HepG2 (cell line): ENCODE measurements at regions not wholly inside any gene's neighbourhood (a gene's known extent, or its start where the extent isn't known, plus 50 kb on each side); places are given as distances from the start of the nearest gene placed in this dataset.

Source experiments
- ATAC-seq: fragments of 200-7000 bp; cut with Tn5 transposase; 3 replicates; pipeline ENCODE4 v1.9.1; 2020; ENCODE audit warnings: mild to moderate bottlenecking, moderate library complexity
- BruUV-seq: library from RNA; stranded (reverse); fragments of 400-500 nt; replicated peaks from 2 replicates; lab custom pipeline; 2021; lab: Mats Ljungman, UMichigan
- CTCF ChIA-PET: fragments of 300-600 bp; formaldehyde crosslinking; extraction: SDS; loops from one replicate; lab custom pipeline; 2021; ENCODE audit warnings: low total read pairs, inconsistent platforms, low intra/inter-chr PET ratio; lab: Yijun Ruan, JAX
- POLR2A ChIA-PET: fragments of 350-600 bp; sonication (Branson Sonifier 250); formaldehyde crosslinking; loops from one replicate; lab custom pipeline; 2020; ENCODE audit warnings: antibody characterized with exemption, inconsistent platforms; lab: Yijun Ruan, JAX
- DNase-seq: peaks from one replicate; pipeline ENCODE4 v3.0.0-alpha.2; 2015; ENCODE audit warnings: low spot score
- FAIRE-seq: peaks from 3 replicates; lab custom pipeline; 2011; peaks lifted over from hg19 to GRCh38; lab: Jason Lieb, UNC
- H2AFZ ChIP-seq: one replicate; pipeline ENCODE4 v1.6.1; 2011; ENCODE audit warnings: low read length, inconsistent platforms
- H3K27ac ChIP-seq: fragments of 300-600 bp; 3 replicates; pipeline ENCODE4 v1.8.0; 2011; ENCODE audit warnings: mixed run types, mild to moderate bottlenecking, mixed read lengths, low read length, inconsistent platforms; ENCODE audit not compliant: insufficient read depth; ENCODE audit errors: extremely low read length
- H3K27me3 ChIP-seq, 2 experiments: fragments of 200-600 bp in 1 of 2; 2 replicates in 1 of 2; 3 replicates in 1 of 2; pipeline versions ENCODE4 v1.6.0 to v1.8.0; 2011; ENCODE audit warnings: low read length in 2 of 2, mild to moderate bottlenecking in 2 of 2, moderate library complexity in 2 of 2, inconsistent platforms in 1 of 2; ENCODE audit not compliant: insufficient read depth in 2 of 2, control insufficient read depth in 1 of 2
- H3K36me3 ChIP-seq, 2 experiments: fragments of 200-600 bp in 1 of 2; replicated peaks in 1 of 2; 2 replicates in 1 of 2; 3 replicates in 1 of 2; pipeline versions ENCODE4 v1.5.1 to v1.8.0; 2011; ENCODE audit warnings: low read length in 2 of 2, inconsistent platforms in 1 of 2; ENCODE audit not compliant: insufficient read depth in 2 of 2, control insufficient read depth in 1 of 2
- H3K4me1 ChIP-seq: 2 replicates; pipeline ENCODE4 v1.5.1; 2012; ENCODE audit warnings: low read length, inconsistent platforms; ENCODE audit not compliant: insufficient read depth
- H3K4me2 ChIP-seq: 2 replicates; pipeline ENCODE4 v1.6.0; 2011; ENCODE audit warnings: low read depth, low read length, inconsistent platforms
- H3K4me3 ChIP-seq, 3 experiments: fragments of 200-600 bp in 1 of 3; sonication (generic), shearing (Covaris generic) in 1 of 3; replicated peaks in 1 of 3; 2 replicates each; pipeline ENCODE4 v1.5.1; 2011 to 2016; ENCODE audit warnings: low read length in 3 of 3, inconsistent platforms in 2 of 3, low read depth in 2 of 3, mild to moderate bottlenecking in 2 of 3, control low read depth in 1 of 3, mixed read lengths in 1 of 3; ENCODE audit not compliant: insufficient read depth in 1 of 3
- H3K79me2 ChIP-seq: one replicate; pipeline ENCODE4 v1.6.1; 2011; ENCODE audit warnings: low read length, inconsistent platforms; ENCODE audit not compliant: insufficient read depth
- H3K9ac ChIP-seq: 2 replicates; pipeline ENCODE4 v1.6.0; 2011; ENCODE audit warnings: mild to moderate bottlenecking, low read depth, low read length, inconsistent platforms; ENCODE audit not compliant: insufficient read depth
- H3K9me3 ChIP-seq: 2 replicates; pipeline ENCODE4 v1.5.1; 2012; ENCODE audit warnings: mild to moderate bottlenecking, low read length
- H4K20me1 ChIP-seq: 2 replicates; pipeline ENCODE4 v1.6.0; 2011; ENCODE audit warnings: inconsistent platforms, mild to moderate bottlenecking, low read length, moderate library complexity; ENCODE audit not compliant: insufficient read depth
- ARNT ChIP-seq: fragments of 450-650 bp; IDR thresholded peaks from 2 replicates; pipeline ENCODE4 v1.6.1; 2017
- ATRX ChIP-seq: sonication (generic); formaldehyde crosslinking; IDR thresholded peaks from 2 replicates; pipeline ENCODE4 v1.4.0; 2020; ENCODE audit warnings: missing genetic modification reagents, borderline replicate concordance
- CBX1 ChIP-seq: IDR thresholded peaks from one replicate; pipeline ENCODE4 v1.6.1; 2016; ENCODE audit warnings: antibody characterized with exemption, low read depth
- CERS6 ChIP-seq: sonication (generic); formaldehyde crosslinking; IDR thresholded peaks from 2 replicates; pipeline ENCODE4 v1.5.0; 2020; ENCODE audit warnings: missing genetic modification reagents
- KDM5A ChIP-seq: fragments of 200-600 bp; sonication (generic); IDR thresholded peaks from 2 replicates; pipeline ENCODE4 v1.7.0; 2018; ENCODE audit warnings: antibody characterized with exemption, mild to moderate bottlenecking, low read length, borderline replicate concordance
- KLF15 ChIP-seq: sonication (generic); formaldehyde crosslinking; IDR thresholded peaks from 2 replicates; pipeline ENCODE4 v1.8.1; 2023; ENCODE audit warnings: borderline replicate concordance, mild to moderate bottlenecking, inconsistent platforms, missing genetic modification reagents, mixed read lengths
- MIER2 ChIP-seq: IDR thresholded peaks from 2 replicates; pipeline ENCODE4 v1.6.1; 2016; ENCODE audit warnings: missing biosample characterization, missing genetic modification reagents
- MTA1 ChIP-seq: sonication (generic); formaldehyde crosslinking; IDR thresholded peaks from 2 replicates; pipeline ENCODE4 v1.4.0; 2020; ENCODE audit warnings: missing genetic modification reagents, mild to moderate bottlenecking, borderline replicate concordance
- MTF2 ChIP-seq: sonication (generic); formaldehyde crosslinking; IDR thresholded peaks from 2 replicates; pipeline ENCODE4 v1.5.0; 2020; ENCODE audit warnings: missing genetic modification reagents, borderline replicate concordance
- NFE2L1 ChIP-seq: sonication (generic); formaldehyde crosslinking; IDR thresholded peaks from 2 replicates; pipeline ENCODE4 v1.4.0; 2020; ENCODE audit warnings: missing genetic modification reagents, mild to moderate bottlenecking, borderline replicate concordance
- RARG ChIP-seq: sonication (generic); formaldehyde crosslinking; IDR thresholded peaks from 2 replicates; pipeline ENCODE4 v1.4.0; 2020; ENCODE audit warnings: low read depth, mild to moderate bottlenecking, missing genetic modification reagents
- RFX1 ChIP-seq: fragments of 450-650 bp; IDR thresholded peaks from 2 replicates; pipeline ENCODE4 v1.6.1; 2017
- SOX13 ChIP-seq, 3 experiments: fragments of 450-650 bp in 1 of 3; sonication (generic) in 1 of 3; formaldehyde crosslinking in 1 of 3; IDR thresholded peaks in 2 of 3; conservative IDR thresholded peaks in 1 of 3; 2 replicates each; pipeline versions ENCODE4 v1.5.0 to v1.6.1; 2016 to 2020; ENCODE audit warnings: antibody characterized with exemption in 1 of 3, mild to moderate bottlenecking in 1 of 3, missing compliant biosample characterization in 1 of 3, missing genetic modification reagents in 1 of 3, moderate library complexity in 1 of 3
- SP5 ChIP-seq: IDR thresholded peaks from 2 replicates; pipeline ENCODE4 v1.6.1; 2016; ENCODE audit warnings: low read depth, borderline replicate concordance
- ZFP90 ChIP-seq: sonication (generic); formaldehyde crosslinking; IDR thresholded peaks from 2 replicates; pipeline ENCODE4 v1.8.0; 2022; ENCODE audit warnings: missing genetic modification reagents, mild to moderate bottlenecking, inconsistent platforms, borderline replicate concordance
- ZNF468 ChIP-seq: sonication (generic); formaldehyde crosslinking; IDR thresholded peaks from 2 replicates; pipeline ENCODE4 v1.8.0; 2022; ENCODE audit warnings: mild to moderate bottlenecking, moderate library complexity, missing genetic modification reagents
- ZNF614 ChIP-seq: IDR thresholded peaks from 2 replicates; pipeline ENCODE4 v1.6.1; 2018; ENCODE audit warnings: missing biosample characterization, missing genetic modification reagents, inconsistent platforms, borderline replicate concordance
- ZNF766 ChIP-seq: sonication (generic); formaldehyde crosslinking; IDR thresholded peaks from 2 replicates; pipeline ENCODE4 v1.5.0; 2020; ENCODE audit warnings: missing genetic modification reagents, borderline replicate concordance
- ZNF775 ChIP-seq: sonication (generic); formaldehyde crosslinking; IDR thresholded peaks from 2 replicates; pipeline ENCODE4 v1.4.0; 2020; ENCODE audit warnings: missing genetic modification reagents, mild to moderate bottlenecking, moderate library complexity, borderline replicate concordance
- WGBS: methylation state at CpG from one replicate; pipeline ENCODE4 v1.1.6; 2017; ENCODE audit warnings: low lambda C conversion rate; 5-methylcytosine and 5-hydroxymethylcytosine counted together
- in situ Hi-C: cut with HindIII; loops from 2 replicates; pipeline ENCODE4 v1.10.0; 2017; ENCODE audit warnings: low pct_unique_long_range_greater_than_20kb; ENCODE audit not compliant: extremely low pct_ligation_motif_present
- intact Hi-C: fragments of 100-400 bp; cut with micrococcal nuclease; formaldehyde crosslinking; loops from one replicate; pipeline ENCODE4 v1.10.0; 2022; ENCODE audit not compliant: unreplicated experiment
- TF ChIP-seq, protein P1 (sequence below), 2 experiments: sonication (generic) in 1 of 2; formaldehyde crosslinking in 1 of 2; IDR thresholded peaks; 2 replicates each; pipeline versions ENCODE4 v1.4.0 to v1.6.1; 2018 to 2020; ENCODE audit warnings: missing genetic modification reagents in 2 of 2, borderline replicate concordance in 1 of 2, low read depth in 1 of 2, mild to moderate bottlenecking in 1 of 2, missing biosample characterization in 1 of 2

- H3K27ac ChIP-seq, result no peak overlapping the region
- H3K4me2 ChIP-seq, result no peak overlapping the region
- H3K27me3 ChIP-seq, result no peaks in the 10 kb centered on the region
- DNase-seq (no peak), ATAC-seq (no peak), FAIRE-seq (no peak)
- H4K20me1 ChIP-seq, result no peaks in the 10 kb centered on the region
- ChIA-PET POLR2A (no interaction called here), CTCF (no interaction called here)
- no peak overlapping the region for H3K4me3 ChIP-seq
- H3K9ac ChIP-seq, result no peak overlapping the region
- H3K4me1 ChIP-seq, result peaks cover 33% of the 10 kb centered on the region
- H3K9me3 ChIP-seq, result no peaks in the 10 kb centered on the region
- H2AFZ ChIP-seq, result no peak overlapping the region
- intact Hi-C loops (loop anchor here (5.0 kb wide), 1 partner anchor 1970 kb away; no protein-coding TSS in a partner anchor), in situ Hi-C loops (no loop called here)
- 62% methylated on average over 8 of the region's 8 CpGs for WGBS
- H3K79me2 ChIP-seq, result no peaks in the 10 kb centered on the region
- TF ChIP-seq ZNF468 (CRISPR knock-in tag) (no peak), ATRX (CRISPR knock-in tag) (no peak), SOX13 (IDR thresholded peaks at IDR 0.05) (no peak), SOX13 (CRISPR knock-in tag; conservative IDR thresholded peaks at IDR 0.05 in 1 of 2, IDR thresholded peaks at IDR 0.05 in 1 of 2) (no peak), KLF15 (no peak), RARG (no peak), ARNT (no peak), ZNF614 (CRISPR knock-in tag) (no peak), ZNF766 (CRISPR knock-in tag) (no peak), MIER2 (CRISPR knock-in tag) (no peak), ZFP90 (CRISPR knock-in tag) (no peak), CERS6 (no peak), KDM5A (no peak), RFX1 (no peak), MTA1 (no peak), ZNF775 (CRISPR knock-in tag) (no peak), CBX1 (no peak), MTF2 (no peak), SP5 (CRISPR knock-in tag) (no peak), NFE2L1 (CRISPR knock-in tag) (no peak)
- TF ChIP-seq, protein P1, sequence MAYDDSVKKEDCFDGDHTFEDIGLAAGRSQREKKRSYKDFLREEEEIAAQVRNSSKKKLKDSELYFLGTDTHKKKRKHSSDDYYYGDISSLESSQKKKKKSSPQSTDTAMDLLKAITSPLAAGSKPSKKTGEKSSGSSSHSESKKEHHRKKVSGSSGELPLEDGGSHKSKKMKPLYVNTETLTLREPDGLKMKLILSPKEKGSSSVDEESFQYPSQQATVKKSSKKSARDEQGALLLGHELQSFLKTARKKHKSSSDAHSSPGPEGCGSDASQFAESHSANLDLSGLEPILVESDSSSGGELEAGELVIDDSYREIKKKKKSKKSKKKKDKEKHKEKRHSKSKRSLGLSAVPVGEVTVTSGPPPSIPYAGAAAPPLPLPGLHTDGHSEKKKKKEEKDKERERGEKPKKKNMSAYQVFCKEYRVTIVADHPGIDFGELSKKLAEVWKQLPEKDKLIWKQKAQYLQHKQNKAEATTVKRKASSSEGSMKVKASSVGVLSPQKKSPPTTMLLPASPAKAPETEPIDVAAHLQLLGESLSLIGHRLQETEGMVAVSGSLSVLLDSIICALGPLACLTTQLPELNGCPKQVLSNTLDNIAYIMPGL (CRISPR knock-in tag; IDR thresholded peaks at IDR 0.05; ENCODE audit: borderline replicate concordance in 1 of 2, low read depth in 1 of 2), result no peak
- no TSS peak for BruUV-seq
- no peaks in the 10 kb centered on the region for H3K36me3 ChIP-seq
Observed at GRCh38 chr1:216907100-216907499, 183.9 kb upstream of the ESRRG start.
